Neutrophil (primary cell): ENCODE measurements at regions not wholly inside any gene's neighbourhood (a gene's known extent, or its start where the extent isn't known, plus 50 kb on each side); places are given as distances from the start of the nearest gene placed in this dataset.
"Not testable (repeated sequence)": the region's sequence is repeated elsewhere in the genome, so short reads cannot be mapped to it uniquely, and the experiment has no call there.

ENCODE experiments used
- H3K27ac ChIP-seq: fragments of 200-600 bp; sonication (generic); 2 replicates; pipeline ENCODE4 v1.5.1; 2016; ENCODE audit warnings: mild to moderate bottlenecking, moderate library complexity
- H3K27me3 ChIP-seq: fragments of 200-600 bp; sonication (generic); 2 replicates; pipeline ENCODE4 v1.6.0; 2016; ENCODE audit warnings: mild to moderate bottlenecking
- H3K36me3 ChIP-seq: fragments of 200-600 bp; sonication (generic); 2 replicates; pipeline ENCODE4 v1.5.1; 2017
- H3K4me1 ChIP-seq, 2 experiments: fragments of 200-600 bp in 1 of 2; sonication (generic) in 1 of 2; 1 replicate in 1 of 2; 2 replicates in 1 of 2; pipeline versions ENCODE4 v1.5.1 to v1.6.1; 2013 to 2016; ENCODE audit warnings: low read depth in 1 of 2, low read length in 1 of 2, mild to moderate bottlenecking in 1 of 2, moderate library complexity in 1 of 2; ENCODE audit not compliant: control insufficient read depth in 1 of 2, insufficient read depth in 1 of 2
- H3K4me3 ChIP-seq, 2 experiments: fragments of 200-600 bp in 1 of 2; sonication (generic) in 1 of 2; 1 replicate in 1 of 2; 2 replicates in 1 of 2; pipeline ENCODE4 v1.5.1; 2013 to 2016; ENCODE audit warnings: low read depth in 1 of 2, low read length in 1 of 2, mild to moderate bottlenecking in 1 of 2, moderate library complexity in 1 of 2
- H3K9me3 ChIP-seq: fragments of 200-600 bp; sonication (generic); 2 replicates; pipeline ENCODE4 v1.5.1; 2016
- TF ChIP-seq, protein P1 (sequence below): fragments of 200-600 bp; sonication (generic); IDR thresholded peaks from 2 replicates; pipeline ENCODE4 v1.5.1; 2016; ENCODE audit warnings: antibody characterized with exemption

DNA sequence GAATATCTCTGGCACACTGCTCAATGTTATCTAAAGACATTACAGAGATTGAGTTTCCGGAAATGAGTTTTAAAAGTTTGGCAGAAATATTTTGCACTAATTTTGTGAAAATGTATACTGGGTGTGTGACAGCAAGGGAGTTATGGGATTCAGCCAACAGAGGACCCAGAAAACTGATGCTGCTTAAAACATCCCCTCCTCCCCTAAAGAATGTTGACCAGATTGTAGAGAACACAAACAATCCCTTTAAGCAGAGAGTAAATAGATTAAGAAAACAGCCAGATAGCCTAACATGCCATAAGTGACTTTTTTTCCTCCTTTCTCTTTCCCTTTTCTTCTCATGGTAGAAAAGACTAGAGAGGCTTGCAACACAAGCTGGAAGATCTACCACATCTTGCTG, 928.0 kb upstream of the ALCAM start:
- H3K36me3 ChIP-seq: no peaks in the 10 kb centered on the region
- H3K4me3 ChIP-seq: no peak overlapping the region
- no peaks in the 10 kb centered on the region for H3K4me1 ChIP-seq
- H3K27ac ChIP-seq: no peak overlapping the region
- no peaks in the 10 kb centered on the region for H3K9me3 ChIP-seq
- no peaks in the 10 kb centered on the region for H3K27me3 ChIP-seq
- TF ChIP-seq, protein P1, sequence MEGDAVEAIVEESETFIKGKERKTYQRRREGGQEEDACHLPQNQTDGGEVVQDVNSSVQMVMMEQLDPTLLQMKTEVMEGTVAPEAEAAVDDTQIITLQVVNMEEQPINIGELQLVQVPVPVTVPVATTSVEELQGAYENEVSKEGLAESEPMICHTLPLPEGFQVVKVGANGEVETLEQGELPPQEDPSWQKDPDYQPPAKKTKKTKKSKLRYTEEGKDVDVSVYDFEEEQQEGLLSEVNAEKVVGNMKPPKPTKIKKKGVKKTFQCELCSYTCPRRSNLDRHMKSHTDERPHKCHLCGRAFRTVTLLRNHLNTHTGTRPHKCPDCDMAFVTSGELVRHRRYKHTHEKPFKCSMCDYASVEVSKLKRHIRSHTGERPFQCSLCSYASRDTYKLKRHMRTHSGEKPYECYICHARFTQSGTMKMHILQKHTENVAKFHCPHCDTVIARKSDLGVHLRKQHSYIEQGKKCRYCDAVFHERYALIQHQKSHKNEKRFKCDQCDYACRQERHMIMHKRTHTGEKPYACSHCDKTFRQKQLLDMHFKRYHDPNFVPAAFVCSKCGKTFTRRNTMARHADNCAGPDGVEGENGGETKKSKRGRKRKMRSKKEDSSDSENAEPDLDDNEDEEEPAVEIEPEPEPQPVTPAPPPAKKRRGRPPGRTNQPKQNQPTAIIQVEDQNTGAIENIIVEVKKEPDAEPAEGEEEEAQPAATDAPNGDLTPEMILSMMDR: no peak

DNA sequence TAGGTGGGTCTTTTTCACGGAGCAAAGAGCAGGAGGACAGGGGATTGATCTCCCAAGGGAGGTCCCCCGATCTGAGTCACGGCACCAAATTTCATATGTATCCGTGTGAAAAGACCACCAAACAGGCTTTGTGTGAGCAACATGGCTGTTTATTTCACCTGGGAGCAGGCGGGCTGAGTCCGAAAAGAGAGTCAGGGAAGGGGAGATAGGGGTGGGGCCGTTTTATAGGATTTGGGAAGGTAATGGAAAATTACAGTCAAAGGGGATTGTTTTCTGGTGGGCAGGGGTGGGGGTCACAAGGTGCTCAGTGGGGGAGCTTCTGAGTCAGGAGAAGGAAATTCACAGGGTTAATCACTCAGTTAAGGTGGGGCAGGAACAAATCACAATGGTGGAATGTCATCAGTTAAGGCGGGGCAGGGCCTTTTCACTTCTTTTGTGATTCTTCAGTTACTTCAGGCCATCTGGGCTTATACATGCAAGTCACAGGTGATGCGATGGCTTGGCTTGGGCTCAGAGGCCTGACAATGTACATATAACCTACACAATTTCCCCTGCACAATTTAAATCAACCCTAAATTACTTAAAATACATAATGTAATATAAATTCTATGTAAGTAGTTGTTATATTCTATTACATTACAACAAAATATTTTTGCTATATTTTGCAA, 921.3 kb upstream of the ALCAM start:
- H3K4me1 ChIP-seq, H3K36me3 ChIP-seq, H3K27ac ChIP-seq, H3K9me3 ChIP-seq, H3K4me3 ChIP-seq, H3K27me3 ChIP-seq: not testable (repeated sequence)

DNA sequence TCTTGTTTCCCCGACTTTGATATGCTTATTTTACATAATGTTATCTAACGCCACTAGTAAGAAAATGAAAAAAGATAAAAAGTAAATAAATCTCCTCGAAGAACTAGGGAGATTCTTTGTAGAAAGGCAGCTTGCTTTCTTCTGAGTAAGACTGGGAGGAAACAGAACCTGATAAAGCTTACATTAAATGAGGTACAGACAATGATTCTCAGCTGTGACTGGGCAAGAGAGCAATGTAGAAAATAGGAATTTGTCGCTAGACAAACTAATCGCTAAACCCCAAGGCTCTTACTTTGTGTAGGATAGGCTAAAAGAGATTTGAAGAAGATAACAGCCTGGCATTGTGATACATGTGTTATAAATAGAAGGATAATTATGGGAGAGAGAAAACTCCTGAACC, 919.0 kb upstream of the ALCAM start:
- Histone ChIP-seq H3K9me3 (no peaks in the 10 kb centered on the region), H3K36me3 (no peaks in the 10 kb centered on the region)
- TF ChIP-seq, protein P1: no peak

DNA sequence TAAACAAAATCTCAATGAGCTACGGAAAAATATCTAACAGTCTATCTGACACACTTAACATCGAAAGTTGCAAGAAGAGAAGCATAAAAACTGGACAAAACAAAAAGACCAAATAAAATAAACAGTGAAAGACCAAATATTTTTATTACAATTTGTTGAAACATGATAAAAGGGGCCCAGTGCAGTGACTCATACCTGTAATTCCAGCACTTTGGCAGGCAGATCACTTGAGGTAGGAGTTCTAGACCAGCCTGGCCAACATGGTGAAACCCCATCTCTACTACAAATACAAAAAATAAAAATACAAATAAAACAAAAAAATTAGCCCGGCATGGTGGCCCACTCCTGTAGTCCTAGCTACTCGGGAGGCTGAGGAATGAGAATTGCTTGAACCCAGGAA, 914.0 kb upstream of the ALCAM start:
- no peaks in the 10 kb centered on the region for H3K9me3 ChIP-seq
- TF ChIP-seq, protein P1: no peak
- H3K4me3 ChIP-seq: no peak overlapping the region

More for the DNA sequence above, 919.0 kb upstream of the ALCAM start:
- Histone ChIP-seq H3K27ac (no peak overlapping the region), H3K4me1 (no peaks in the 10 kb centered on the region), H3K4me3 (no peak overlapping the region), H3K27me3 (no peaks in the 10 kb centered on the region)

DNA sequence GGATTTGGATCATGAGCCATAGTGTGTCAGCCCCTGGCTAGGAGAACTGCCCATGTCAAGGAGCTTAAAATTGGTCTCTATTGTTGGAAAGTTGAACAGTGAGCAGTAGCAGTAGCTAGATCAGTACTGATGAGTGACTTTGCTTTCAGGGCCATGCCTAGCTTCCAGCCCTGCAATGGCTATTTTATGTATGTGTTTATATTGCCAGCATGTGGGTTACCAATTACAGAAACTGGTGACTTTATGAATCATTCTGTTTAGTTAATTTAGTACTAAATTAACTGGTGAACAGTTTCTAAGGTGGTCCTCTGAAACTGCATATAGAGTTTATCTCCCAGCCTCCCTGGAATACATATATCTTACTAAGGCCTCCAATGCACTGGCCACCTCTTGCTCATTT, 908.1 kb upstream of the ALCAM start:
- TF ChIP-seq, protein P1: no peak

More for the DNA sequence above, 914.0 kb upstream of the ALCAM start:
- Histone ChIP-seq H3K27me3 (no peaks in the 10 kb centered on the region), H3K36me3 (no peaks in the 10 kb centered on the region), H3K4me1 (no peaks in the 10 kb centered on the region), H3K27ac (no peak overlapping the region)

DNA sequence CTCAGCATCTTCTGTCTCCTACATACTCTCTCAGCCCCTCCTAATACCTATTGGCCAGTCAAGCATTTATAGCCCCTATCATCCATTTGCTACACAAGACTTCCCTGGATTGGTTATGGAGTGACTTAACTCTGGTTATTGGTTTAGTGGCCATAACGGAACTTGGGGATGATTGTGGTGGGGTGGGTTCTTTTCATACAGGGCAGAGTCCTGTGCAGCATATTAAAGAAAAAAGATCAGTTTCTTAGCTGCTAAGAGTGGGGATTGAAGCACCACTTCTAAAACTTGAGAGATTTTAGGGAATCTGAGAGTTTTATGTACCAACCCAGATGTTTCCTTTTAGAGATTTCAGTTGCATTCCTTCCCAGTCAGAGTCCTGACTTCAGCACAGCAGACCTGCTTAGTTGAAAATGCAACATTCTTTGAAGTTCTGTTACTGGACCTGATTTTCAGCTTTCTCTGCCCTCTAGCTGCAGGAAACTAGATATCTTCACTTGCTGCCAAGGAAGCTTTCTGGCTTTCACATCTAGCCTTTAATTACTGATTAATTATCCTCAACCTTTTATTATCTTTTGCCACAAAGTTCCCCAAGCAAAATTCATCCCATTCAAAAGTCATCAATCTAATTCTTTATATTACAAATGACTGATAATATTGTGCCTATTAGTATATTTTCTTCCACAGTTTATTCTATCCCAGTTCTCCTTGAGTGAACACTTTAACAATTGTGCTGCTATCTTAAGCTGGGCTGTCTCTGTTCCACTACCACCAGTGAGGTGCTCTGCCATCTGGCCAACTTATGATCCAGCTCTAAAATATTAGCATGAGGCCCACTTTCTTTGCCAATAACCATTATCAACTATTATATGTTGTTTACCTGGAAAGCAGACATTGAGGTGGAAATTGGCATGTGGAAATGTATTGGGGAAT, 906.0 kb upstream of the ALCAM start:
- Histone ChIP-seq H3K9me3 (no peaks in the 10 kb centered on the region), H3K27me3 (no peaks in the 10 kb centered on the region), H3K4me1 (no peaks in the 10 kb centered on the region), H3K4me3 (no peak overlapping the region), H3K36me3 (no peaks in the 10 kb centered on the region), H3K27ac (no peak overlapping the region)
- TF ChIP-seq, protein P1: no peak

More for the DNA sequence above, 908.1 kb upstream of the ALCAM start:
- no peaks in the 10 kb centered on the region for H3K27me3 ChIP-seq
- no peaks in the 10 kb centered on the region for H3K4me1 ChIP-seq
- H3K27ac ChIP-seq: no peak overlapping the region
- no peak overlapping the region for H3K4me3 ChIP-seq
- no peaks in the 10 kb centered on the region for H3K9me3 ChIP-seq
- H3K36me3 ChIP-seq: no peaks in the 10 kb centered on the region
